Neutrophil (primary cell): ENCODE measurements at regions not wholly inside any gene's neighbourhood (a gene's known extent, or its start where the extent isn't known, plus 50 kb on each side); places are given as distances from the start of the nearest gene placed in this dataset.

Experiments
- H3K27ac ChIP-seq: fragments of 200-600 bp; sonication (generic); 2 replicates; pipeline ENCODE4 v1.5.1; 2016; ENCODE audit warnings: mild to moderate bottlenecking, moderate library complexity
- H3K27me3 ChIP-seq: fragments of 200-600 bp; sonication (generic); 2 replicates; pipeline ENCODE4 v1.6.0; 2016; ENCODE audit warnings: mild to moderate bottlenecking
- H3K36me3 ChIP-seq: fragments of 200-600 bp; sonication (generic); 2 replicates; pipeline ENCODE4 v1.5.1; 2017
- H3K4me1 ChIP-seq, 2 experiments: fragments of 200-600 bp in 1 of 2; sonication (generic) in 1 of 2; 1 replicate in 1 of 2; 2 replicates in 1 of 2; pipeline versions ENCODE4 v1.5.1 to v1.6.1; 2013 to 2016; ENCODE audit warnings: low read depth in 1 of 2, low read length in 1 of 2, mild to moderate bottlenecking in 1 of 2, moderate library complexity in 1 of 2; ENCODE audit not compliant: control insufficient read depth in 1 of 2, insufficient read depth in 1 of 2
- H3K4me3 ChIP-seq, 2 experiments: fragments of 200-600 bp in 1 of 2; sonication (generic) in 1 of 2; 1 replicate in 1 of 2; 2 replicates in 1 of 2; pipeline ENCODE4 v1.5.1; 2013 to 2016; ENCODE audit warnings: low read depth in 1 of 2, low read length in 1 of 2, mild to moderate bottlenecking in 1 of 2, moderate library complexity in 1 of 2
- H3K9me3 ChIP-seq: fragments of 200-600 bp; sonication (generic); 2 replicates; pipeline ENCODE4 v1.5.1; 2016
- TF ChIP-seq, protein P1 (sequence below): fragments of 200-600 bp; sonication (generic); IDR thresholded peaks from 2 replicates; pipeline ENCODE4 v1.5.1; 2016; ENCODE audit warnings: antibody characterized with exemption

DNA sequence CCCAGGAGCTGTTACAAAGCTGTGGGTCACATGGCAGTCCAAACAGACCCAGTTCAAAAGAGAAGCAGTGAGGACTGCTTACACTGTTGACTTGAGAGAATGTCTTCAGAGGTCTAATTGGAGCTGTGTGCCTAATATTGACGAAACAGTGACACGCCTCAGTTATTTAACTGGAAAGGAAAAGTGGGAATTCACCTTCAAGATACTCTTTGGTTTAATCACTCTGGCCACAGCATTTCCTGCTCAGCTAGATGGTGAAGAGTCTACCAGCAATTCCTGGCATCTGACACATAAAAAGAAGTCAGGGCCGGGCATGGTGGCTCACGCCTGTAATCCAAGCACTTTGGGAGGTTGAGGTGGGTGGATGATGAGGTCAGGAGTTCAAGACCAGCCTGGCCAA, 326.4 kb downstream of the SV2B start:
- no peaks in the 10 kb centered on the region for H3K9me3 ChIP-seq
- H3K27me3 ChIP-seq, result no peaks in the 10 kb centered on the region
- H3K4me1 ChIP-seq, result peaks cover 83 to 87% of the 10 kb centered on the region in 2 experiments
- H3K36me3 ChIP-seq, result no peaks in the 10 kb centered on the region
- H3K27ac ChIP-seq, result peak overlapping the region; percentile 42
- TF ChIP-seq, protein P1, sequence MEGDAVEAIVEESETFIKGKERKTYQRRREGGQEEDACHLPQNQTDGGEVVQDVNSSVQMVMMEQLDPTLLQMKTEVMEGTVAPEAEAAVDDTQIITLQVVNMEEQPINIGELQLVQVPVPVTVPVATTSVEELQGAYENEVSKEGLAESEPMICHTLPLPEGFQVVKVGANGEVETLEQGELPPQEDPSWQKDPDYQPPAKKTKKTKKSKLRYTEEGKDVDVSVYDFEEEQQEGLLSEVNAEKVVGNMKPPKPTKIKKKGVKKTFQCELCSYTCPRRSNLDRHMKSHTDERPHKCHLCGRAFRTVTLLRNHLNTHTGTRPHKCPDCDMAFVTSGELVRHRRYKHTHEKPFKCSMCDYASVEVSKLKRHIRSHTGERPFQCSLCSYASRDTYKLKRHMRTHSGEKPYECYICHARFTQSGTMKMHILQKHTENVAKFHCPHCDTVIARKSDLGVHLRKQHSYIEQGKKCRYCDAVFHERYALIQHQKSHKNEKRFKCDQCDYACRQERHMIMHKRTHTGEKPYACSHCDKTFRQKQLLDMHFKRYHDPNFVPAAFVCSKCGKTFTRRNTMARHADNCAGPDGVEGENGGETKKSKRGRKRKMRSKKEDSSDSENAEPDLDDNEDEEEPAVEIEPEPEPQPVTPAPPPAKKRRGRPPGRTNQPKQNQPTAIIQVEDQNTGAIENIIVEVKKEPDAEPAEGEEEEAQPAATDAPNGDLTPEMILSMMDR, result no peak
- no peak overlapping the region for H3K4me3 ChIP-seq

DNA sequence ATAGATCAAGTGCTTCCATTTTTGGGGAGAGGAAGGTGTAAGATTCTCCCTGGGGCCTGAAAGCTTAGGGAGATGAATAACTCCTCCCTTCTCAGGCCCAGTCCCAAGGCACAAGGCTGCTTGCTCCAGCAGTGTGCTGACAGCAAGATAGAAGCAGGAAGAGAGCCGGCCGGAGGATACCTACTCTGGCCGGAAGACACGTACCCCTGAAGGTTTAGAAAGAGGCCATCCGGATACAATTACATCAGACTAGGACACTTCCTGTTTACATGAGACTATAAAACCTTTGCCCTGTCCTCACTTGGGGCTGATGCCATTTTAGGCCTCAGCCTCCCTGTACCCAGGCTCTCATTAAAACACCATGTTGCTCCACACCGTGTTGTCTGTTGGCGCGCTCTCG, 329.9 kb downstream of the SV2B start:
- H3K27me3 ChIP-seq, result no peaks in the 10 kb centered on the region
- H3K36me3 ChIP-seq, result no peaks in the 10 kb centered on the region
- no peaks in the 10 kb centered on the region for H3K9me3 ChIP-seq
- TF ChIP-seq, protein P1, result peak; percentile 28
- peak overlapping the region; percentile 19 to 24 for H3K4me3 ChIP-seq
- peak overlapping the region; percentile 96 for H3K27ac ChIP-seq
- H3K4me1 ChIP-seq, result peaks cover 49 to 51% of the 10 kb centered on the region in 2 experiments

DNA sequence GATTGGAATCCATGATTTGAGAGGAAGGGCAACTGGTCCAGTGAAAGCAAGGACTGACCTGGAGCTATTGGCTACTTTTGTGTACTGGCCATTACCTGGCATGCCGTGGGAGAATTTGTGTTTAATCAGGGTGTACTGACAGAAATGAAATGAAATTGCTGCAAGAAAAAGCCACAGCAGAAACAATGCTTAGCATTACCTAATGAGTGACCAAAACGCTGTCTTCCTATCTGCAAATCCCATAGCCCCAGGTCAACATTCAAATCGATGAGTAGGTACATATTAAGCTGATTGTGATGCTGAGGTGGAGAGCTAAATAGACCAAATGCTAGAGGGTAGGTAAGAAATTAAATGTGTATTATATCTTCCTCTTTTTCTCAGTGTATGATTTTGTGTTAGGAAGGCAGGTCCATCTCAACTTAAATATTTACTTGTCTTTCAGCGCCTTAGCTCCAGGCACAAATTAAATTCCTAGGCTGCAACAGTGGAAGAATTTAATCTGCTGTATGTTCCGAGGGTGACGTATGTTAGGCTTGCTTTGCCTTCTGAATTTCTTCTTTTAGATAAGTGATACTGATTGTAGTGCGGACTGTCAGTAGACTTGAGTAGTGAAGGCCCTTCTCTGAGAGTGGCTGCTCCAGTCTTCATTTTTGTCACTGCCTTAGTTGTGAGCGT, 331.1 kb downstream of the SV2B start:
- Histone ChIP-seq H3K4me1 (peaks cover 37 to 39% of the 10 kb centered on the region in 2 experiments), H3K9me3 (no peaks in the 10 kb centered on the region), H3K27me3 (no peaks in the 10 kb centered on the region), H3K4me3 (no peak overlapping the region), H3K27ac (peak overlapping the region; percentile 96), H3K36me3 (no peaks in the 10 kb centered on the region)
- TF ChIP-seq, protein P1, result no peak

DNA sequence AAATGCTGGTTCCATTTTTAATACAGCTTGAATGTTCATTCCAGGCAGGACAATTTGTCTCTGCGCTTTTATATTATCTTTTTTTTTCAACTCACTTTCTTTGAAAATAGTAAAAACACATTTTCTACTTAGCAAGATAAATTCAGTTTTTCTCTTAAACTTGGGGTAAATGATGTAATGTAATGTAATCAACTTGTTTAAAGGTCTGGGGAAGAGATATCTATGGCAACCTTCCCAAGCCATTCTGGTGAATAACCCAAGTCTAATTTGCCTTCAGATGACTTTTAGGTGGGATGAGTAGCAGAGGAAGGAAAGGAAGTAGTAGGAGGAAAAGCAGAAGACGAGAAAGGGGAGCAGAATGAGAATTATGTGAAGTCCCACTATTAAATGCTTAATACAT, 335.1 kb downstream of the SV2B start:
- no peaks in the 10 kb centered on the region for H3K27me3 ChIP-seq
- H3K4me3 ChIP-seq, result no peak overlapping the region
- TF ChIP-seq, protein P1, result no peak
- peaks cover 12 to 15% of the 10 kb centered on the region in 2 experiments for H3K4me1 ChIP-seq
- H3K27ac ChIP-seq, result no peak overlapping the region
- H3K36me3 ChIP-seq, result no peaks in the 10 kb centered on the region
- H3K9me3 ChIP-seq, result no peaks in the 10 kb centered on the region

DNA sequence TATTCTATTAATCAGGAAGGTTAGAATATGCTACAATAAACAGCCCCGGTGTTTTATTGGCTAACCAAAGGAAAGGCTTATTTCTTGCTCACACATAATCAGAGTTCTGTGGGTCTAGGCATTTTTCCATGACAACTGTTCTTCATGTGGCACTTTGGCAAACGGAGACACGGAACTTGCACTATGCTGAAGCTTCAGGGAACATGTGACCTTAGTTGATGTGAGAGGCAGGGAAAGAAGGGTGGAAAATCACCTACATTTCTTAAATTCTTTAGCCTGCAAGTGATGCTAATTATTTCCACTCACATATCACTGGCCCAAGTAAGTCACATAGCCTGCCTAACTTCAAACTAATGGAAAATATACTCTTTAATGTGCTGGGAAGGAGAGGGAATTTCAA, 344.6 kb downstream of the SV2B start:
- H3K27ac ChIP-seq, result no peak overlapping the region
- no peaks in the 10 kb centered on the region for H3K9me3 ChIP-seq
- no peaks in the 10 kb centered on the region for H3K36me3 ChIP-seq
- TF ChIP-seq, protein P1, result no peak
- H3K27me3 ChIP-seq, result peaks cover 16% of the 10 kb centered on the region
- no peak overlapping the region for H3K4me3 ChIP-seq
- no peaks in the 10 kb centered on the region for H3K4me1 ChIP-seq
